GM21717 (cell line): ENCODE measurements at regions not wholly inside any gene's neighbourhood (a gene's known extent, or its start where the extent isn't known, plus 50 kb on each side); places are given as distances from the start of the nearest gene placed in this dataset.
"Not testable (repeated sequence)": the region's sequence is repeated elsewhere in the genome, so short reads cannot be mapped to it uniquely, and the experiment has no call there.

Experiments
- ATAC-seq: cut with Tn5 transposase; IDR thresholded peaks from one replicate; pipeline ENCODE4 v1.9.1; 2021; ENCODE audit warnings: mild to moderate bottlenecking, moderate library complexity; ENCODE audit not compliant: unreplicated experiment

DNA sequence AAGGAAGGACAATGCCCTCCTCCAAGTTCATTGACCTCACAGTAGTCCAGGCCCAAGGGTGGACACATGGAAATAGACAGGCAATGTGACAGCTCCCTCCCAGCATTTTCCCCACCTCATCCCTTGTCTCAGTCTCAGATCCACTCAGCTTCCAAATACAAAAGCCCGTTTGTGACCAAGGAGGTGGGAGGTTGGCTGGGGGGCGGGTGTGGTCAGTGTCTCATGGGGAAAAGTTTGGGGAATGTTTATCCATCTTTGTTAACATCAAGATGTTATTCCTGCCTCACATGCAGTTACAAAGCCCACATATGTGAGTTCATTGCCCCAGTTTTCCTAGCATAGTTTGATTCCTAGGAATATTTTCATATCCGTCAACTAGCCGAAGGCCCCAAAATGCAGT is 338.5 kb upstream of the PPP2R3A start:
- no peak for ATAC-seq

DNA sequence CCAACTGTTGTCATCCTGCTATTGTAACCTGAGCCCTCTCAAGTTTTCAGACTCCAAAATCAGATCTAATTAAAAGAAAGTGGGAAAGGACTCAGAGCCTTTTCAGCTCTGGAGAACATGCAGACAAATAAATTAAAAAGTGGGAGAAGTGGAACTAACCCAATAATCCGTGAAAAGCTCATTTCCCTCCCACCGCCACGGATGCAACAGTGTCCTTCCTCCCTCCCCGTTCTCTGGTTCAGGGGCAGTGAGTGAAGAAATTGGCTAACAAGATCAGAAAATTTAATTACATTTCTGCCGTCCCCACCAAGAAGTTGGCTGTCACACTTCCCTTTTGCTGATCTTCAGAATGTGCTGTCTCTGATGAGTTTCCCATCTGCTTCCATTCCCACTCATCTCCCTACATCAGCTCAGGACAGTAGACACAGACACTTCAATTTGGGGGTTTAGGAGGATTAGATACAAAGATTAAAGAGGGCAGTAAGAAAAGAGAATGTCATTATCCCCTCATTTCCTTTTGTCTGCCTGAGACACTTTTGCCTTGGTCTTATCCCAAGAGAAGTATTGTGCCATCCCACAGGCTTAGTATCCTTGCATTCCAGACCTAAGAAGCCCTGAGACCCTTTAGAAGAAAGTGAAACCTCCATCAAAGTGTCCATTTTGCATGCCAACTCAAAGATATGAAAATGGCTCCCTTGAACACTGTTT is 335.7 kb upstream of the PPP2R3A start:
- ATAC-seq, result no peak

DNA sequence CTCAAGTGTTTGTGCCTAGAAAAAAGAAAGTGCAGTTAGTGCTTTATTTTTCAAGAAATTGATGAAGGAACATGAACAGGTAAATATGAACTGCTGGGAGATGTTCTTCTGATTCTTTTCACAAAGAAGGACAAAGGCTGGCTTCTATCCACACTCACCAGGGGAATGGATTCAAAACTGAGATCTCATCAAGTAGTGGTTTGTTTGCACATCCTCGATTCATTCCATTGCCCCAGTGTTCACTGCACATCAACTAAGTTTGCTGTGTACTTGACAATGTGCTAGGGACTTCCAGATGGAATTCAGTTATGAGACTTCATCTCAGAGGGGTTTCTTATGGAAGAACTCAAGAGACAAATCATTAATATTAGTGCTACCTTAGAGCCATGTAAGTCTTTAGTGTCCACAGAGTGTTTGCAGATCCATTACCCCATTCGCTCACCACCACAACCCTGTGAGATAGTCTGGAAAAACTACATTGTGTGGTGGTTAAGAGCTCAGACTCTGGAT is 332.9 kb upstream of the PPP2R3A start:
- ATAC-seq, result no peak

DNA sequence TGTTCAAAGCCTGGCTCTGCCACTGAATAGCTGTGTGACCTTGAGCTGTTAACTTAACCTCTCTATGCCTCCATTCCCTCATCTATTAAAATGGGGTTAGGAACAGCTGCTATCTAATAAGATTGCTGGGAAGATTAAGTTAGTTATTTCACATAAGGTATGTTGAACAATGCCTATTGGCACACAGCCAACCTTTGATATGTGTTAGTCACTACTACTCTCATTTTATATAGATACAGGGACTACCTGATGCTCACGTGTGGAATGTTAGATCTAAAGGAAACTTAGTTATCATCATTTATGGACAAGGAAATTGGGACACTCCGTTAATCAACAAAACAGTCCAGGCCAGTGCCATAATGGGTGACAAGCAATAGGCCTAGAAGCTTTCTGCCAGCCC is 332.4 kb upstream of the PPP2R3A start:
- ATAC-seq, result no peak

DNA sequence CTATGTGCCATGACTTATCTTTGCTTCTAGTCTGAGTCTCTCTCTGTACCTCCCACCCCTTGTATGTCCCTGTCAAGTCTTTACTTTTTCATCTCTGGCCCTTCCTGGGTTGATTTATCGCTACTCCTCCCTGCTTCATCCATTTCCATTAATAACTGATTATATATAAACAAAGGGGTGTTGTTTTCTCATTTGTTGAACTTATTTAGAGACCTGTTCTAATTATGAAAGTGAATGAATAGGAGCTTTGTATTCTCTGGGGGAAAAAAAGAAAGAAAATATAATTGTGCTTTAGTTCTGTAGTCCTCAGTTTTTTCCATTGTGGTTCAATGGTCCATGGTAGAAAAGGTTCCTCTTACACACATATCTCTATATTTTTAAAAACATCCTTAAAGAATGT is 328.9 kb upstream of the PPP2R3A start:
- ATAC-seq, result no peak

DNA sequence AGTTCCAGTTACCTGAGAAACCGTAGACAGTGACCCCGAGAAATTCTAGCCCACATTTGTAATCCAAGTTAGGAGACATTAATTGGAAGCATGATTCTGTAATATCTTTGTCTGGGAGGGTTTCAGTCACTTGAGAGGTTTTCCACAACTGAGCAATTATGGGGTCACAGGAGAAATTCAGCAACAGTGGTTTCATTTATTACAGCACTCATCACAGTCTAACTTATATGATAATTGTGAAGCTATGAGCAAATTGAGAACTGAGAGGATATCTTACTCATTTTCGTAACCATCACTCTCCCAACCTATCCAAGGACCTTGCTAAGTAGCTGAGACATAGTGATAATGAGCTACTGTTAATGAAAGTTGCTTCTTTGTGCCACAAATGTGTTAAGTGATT is 328.5 kb upstream of the PPP2R3A start:
- no peak for ATAC-seq

DNA sequence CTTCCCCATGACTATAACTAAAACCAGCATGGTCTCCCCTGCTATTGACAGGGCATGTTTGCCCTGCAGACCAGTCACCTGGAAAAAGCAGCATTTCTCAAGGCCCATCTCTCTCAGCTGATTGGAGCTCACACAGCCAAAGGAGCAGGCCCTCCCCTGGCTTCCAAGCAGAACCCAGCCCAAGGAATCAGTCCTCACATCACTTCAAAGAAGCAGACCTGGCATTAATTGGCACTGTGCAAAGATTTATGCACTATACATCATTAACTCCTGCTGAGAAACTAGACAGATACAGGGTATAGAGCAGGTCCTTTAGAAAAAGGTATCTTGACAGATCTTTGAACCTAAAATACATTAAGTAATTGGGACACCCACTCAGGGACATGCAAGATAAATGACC is 323.8 kb upstream of the PPP2R3A start:
- ATAC-seq, result no peak

DNA sequence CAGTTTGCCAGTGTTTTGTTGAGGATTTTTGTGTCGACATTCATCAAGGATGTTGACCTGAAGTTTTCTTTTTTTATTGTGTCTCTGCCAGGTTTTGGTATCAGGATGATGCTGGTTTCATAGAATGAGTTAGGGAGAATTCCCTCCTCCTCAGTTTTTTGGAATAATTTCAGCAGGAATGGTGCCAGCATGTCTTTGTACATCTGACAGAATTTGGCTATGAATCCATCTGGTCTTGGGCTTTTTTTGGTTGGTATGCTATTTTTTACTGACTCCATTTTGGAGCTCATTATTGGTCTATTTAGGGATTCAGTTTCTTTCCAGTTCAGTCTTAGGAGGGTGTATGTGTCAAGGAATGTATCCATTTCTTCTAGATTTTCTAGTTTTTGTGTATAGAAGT is 320.0 kb upstream of the PPP2R3A start:
- ATAC-seq, result no peak

DNA sequence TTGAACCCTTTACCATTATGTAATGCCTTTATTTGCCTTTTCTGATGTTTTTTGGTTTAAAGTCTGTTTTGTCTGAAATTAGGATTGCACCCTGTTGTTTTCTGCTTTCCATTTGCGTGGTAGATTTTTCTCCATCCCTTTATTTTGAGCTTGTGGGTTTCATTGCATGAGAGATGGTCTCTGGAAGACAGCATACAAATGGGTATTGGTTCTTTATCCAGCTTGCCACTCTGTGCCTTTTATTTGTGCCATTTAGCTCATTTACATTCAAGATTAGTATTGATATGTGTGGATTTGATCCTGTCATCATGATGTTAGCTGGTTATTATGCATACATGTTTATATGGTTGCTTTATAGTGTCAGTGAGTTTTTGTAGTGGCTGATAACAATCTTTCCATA is 318.7 kb upstream of the PPP2R3A start:
- no peak for ATAC-seq

DNA sequence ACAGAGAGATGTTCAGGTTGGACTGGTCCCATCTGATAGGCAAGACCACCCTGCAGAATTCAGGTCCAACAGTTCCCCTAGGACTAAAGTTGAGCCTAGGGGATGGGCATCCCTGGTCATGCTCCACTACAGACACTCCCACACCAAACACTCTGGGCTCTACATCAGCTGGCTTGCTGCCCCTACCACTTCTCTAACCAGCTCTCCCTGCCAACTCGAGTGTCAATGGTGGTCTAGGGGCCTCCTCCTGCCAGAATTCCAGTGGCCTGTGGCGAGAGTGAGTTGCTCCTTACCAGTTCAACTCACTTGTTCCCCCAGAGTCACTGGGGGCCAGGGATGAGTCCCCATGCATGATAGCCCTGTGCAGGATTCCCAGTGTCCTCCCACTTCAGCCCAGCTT is 316.2 kb upstream of the PPP2R3A start:
- no peak for ATAC-seq

DNA sequence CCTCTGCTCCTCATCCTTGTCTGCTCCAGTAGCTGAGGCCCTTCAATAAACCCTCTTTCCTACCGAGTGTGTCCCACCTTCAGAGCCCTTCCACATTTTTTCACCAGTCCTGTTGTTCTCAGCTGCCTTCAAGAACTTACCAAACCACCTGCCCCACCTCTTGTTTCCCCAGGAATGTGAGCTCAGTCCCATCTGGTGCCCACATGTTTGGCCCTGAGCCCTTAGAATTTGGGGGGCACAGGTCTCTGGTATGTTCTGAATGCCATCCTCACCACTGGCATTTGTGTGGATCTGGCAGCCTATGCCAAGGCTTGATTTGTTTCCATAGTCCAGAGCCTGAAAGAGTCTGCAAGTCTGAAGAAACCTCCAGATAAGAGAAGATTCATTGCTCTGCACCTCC is 315.2 kb upstream of the PPP2R3A start:
- no peak for ATAC-seq

DNA sequence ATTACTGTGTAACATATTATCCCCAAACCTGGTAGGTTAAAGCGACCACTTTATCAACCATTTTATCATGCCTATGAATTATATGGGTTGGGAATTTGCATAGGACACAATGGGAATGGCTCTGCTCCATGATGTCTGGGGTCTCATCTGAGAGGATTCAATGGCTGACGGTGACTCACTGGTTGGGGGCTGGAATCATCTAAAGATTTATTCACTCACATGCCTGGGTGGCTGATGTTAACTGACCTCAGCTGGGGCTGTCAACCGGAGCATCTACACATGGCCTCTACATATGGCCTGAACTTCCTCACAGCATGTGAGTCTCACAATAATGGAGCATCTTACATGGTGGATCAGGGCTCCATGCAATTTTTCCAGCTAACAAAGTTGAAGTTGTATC is 313.1 kb upstream of the PPP2R3A start:
- no peak for ATAC-seq

DNA sequence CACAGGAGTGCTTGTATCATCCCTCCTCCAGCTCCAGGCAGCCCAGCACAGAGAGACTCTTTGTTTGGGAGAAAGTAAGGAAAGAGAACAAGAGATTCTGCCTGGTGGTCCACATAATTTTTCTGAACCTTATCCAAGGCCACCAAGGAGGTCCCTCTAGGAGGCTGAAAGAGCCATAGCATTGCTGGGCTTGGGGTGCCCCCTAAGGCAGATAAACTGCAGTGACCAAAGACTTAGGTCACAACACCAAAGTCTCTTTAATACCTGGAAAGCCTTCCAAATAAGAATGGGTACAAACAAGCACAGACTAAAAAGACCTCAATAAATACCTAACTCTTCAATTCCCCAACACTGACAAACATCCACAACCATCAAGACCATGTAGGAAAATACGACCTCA is 310.2 kb upstream of the PPP2R3A start:
- no peak for ATAC-seq

DNA sequence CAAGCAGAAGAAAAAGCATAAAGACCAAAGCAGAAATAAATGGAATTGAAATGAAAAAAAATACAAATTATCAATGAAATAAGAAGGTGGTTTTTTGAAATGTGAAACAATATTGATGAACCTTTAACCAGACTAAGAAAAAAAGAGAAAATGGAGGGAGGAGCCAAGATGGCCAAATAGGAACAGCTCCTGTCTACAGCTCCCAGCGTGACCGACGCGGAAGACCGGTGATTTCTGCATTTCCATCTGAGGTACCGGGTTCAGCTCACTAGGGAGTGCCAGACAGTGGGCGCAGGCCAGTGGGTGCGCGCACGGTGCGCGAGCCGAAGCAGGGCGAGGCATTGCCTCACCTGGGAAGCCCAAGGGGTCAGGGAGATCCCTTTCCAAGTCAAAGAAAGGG is 307.1 kb upstream of the PPP2R3A start:
- ATAC-seq, result not testable (repeated sequence)

DNA sequence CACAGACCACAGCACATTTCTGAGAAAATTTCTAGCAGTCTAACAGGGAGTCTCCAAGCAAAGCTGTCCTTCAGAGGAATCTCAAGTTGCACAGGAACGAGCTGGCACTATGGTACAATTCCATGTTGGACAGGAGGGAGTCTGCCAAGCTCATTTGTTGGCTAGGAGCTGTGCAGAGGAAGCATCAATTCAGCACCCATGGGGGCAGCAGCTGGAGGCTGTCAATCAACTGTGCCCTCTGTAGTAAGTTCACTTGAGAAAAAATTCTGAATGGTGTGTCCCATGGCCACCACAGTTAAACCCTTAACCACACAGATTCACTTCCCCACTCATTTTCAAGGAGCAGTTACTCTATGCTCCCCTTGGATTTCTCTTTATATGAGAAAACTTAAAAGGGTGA is 298.5 kb upstream of the PPP2R3A start:
- no peak for ATAC-seq

DNA sequence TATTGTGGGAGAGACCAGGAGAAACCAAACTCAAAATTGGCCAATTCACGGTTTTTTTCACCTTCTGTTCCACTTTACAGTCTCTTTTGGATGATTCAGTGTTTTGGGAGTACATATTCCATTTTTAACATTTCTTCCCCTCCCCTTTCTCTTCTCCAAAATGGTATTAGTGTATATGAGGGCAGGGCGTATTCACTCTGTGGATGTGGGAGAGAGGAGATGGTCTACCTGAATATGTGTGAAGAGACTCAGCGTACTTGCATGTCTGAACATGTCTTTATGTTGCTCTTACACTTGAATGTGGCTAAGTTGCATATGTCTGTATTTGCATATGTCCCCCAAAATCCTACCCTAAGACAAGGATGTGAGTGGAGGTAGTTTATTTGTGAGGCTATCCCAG is 291.0 kb upstream of the PPP2R3A start:
- no peak for ATAC-seq

DNA sequence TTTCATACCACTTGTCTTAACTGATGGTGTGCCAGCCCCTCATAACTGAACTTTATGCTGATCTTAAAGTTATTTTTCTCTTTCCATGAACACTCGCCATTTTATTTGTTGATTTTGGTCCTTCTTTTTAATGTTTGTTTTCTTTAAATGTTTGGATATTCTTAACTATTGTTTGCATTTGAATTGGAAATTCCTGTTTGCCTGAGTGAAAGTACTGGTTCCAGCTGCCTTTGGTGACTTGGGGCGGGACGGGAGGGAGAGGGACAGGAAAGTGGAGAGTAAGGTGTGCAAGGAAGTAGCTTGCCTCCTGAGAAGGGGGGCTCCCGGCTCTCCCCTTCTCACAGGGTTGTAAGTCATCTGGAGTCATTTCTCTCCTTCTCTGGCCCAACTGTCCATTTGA is 287.1 kb upstream of the PPP2R3A start:
- no peak for ATAC-seq

DNA sequence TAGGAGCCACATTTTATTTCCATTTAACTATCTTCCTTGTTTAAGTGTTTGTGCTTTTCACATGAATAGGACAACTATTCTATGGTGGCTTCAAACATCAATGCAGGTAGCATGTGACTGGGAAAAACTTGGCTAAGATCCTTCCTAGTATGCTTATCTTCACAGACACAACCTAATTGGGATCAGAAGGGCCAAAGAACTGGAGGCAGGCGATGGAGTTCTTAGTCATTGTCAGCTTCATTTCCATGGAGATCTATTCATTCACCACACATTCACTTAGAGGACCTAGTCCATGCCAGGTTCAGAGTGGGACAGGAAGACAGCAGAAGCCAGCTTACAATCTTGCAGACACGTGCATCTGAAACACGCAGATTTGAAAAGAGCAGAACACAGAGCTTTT is 277.5 kb upstream of the PPP2R3A start:
- ATAC-seq, result no peak

DNA sequence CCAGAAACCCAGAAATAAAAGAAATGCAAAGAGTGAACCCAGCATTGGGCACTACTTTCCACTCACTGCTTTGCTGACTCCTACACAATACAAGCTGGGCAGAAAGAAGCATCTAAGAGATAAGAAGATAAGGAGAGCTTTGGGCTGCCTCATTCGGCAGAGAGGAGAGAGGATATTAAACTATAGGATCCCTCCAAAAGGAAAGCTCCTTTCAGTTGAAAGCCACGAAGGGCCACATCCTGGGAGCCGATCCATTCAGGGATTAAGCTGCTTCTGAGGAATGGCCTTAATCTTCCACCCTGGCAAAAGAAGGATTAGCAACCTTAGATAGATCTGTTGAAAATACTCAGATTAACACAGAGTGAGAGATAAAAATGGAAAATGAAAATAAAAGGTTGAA is 274.9 kb upstream of the PPP2R3A start:
- ATAC-seq, result no peak

DNA sequence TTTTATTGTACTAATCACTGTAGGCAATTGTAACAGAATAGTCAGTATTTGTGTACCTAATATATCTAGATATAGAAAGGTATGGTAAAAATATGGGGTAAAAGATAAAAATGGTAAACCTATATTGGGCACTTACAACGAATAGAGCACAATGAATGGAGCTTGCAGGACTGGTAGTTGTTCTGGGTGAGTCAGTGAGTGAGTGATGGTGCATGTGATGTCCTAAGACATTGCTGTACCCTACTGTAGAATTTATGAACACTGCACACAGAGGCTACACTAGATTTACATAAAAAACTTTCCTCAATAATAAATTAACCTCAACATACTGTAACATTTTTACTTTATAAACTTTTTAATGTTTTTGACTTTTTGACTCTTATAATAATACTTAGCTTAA is 274.3 kb upstream of the PPP2R3A start:
- ATAC-seq, result no peak

DNA sequence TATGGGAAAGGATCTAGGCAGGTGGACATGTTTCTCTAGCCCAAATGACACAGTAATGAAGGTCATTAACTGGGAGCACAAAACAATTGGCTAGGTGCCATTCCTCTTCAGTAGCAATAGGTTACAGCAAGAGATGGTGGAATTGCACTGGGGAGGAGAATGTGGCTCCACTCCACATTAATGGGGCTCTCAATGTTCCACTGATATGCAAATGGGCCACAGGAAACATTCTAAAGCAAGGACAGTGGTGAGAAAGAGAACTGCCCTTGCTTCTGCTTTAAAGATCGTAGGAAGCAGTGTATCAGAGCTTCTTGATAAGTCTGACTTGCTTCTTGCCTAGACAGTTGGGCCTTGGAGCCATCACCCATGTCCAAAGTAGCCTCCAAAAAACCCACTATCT is 271.4 kb upstream of the PPP2R3A start:
- no peak for ATAC-seq

DNA sequence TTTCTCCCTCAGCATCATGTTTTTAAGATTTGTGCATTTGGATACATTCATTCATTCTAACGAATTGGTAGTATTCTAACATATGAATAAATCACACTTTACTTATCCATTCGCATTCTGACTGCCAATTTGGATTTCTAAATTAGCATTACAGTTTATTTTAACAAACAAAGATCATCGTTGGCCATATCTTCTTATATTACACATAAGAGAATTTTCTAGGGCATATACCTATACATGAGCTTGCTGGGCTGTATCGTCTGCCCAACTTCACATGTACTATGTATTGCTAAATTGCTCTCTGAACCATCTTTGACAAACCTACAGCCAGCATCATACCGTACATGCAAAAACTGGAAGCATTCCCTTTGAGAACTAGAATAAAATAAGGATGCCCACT is 265.8 kb upstream of the PPP2R3A start:
- no peak for ATAC-seq

DNA sequence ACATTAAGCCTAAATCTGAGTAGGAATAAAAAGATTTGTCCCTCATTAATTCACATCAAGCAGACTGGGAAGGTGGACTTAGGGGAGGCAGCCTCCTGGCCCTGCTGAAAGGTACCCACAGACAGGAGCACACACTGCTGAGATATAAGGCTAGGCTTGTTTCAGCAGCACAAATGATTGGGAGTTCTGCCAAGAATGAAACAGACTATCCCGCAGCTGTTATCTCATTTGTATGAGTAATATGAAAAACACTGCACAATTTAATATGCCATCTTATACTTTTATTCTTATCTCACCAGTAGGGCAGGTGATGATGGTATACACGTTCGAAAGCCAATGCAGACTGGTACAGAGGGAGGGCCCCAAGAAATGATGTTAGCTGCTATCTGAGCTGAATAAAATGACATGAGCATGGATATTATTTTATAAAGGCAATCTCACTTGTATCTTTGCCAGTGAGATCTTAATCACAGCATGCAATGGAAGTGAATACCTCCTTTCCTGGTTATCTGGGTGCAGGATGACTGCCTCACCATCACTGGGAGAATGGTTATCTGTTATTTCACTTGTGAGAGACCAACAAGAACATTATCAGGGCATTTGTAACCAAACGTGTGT is 258.7 kb upstream of the PPP2R3A start:
- ATAC-seq, result no peak
